Astrocyte of the spinal cord (primary cell): ENCODE measurements at regions not wholly inside any gene's neighbourhood (a gene's known extent, or its start where the extent isn't known, plus 50 kb on each side); places are given as distances from the start of the nearest gene placed in this dataset.

ENCODE experiments used
- DNase-seq: peaks from one replicate; pipeline ENCODE4 v3.0.0; 2011; ENCODE audit warnings: low read depth, low spot score
- H3K4me3 ChIP-seq: 2 replicates; pipeline ENCODE4 v1.5.1; 2011; ENCODE audit warnings: low read depth, mild to moderate bottlenecking, low read length, moderate library complexity
- CTCF ChIP-seq: IDR thresholded peaks from 2 replicates; pipeline ENCODE4 v1.5.1; 2012; ENCODE audit warnings: low read depth, mild to moderate bottlenecking, low read length, inconsistent platforms
- in situ Hi-C: cut with HindIII; loops from 2 replicates; pipeline ENCODE4 v1.10.0; 2017; ENCODE audit warnings: low sequenced_read_pairs

- DNase-seq: no peak
- in situ Hi-C loops: no loop called here
- TF ChIP-seq CTCF: no peak
- H3K4me3 ChIP-seq: no peak overlapping the region
Measured at GRCh38 chr15:69725275-69725674, 272.7 kb downstream of the RPLP1 start.

GRCh38 chr15:69725957-69726356, 273.3 kb downstream of the RPLP1 start:
- no peak for TF ChIP-seq CTCF
- in situ Hi-C loops: no loop called here
- no peak overlapping the region for H3K4me3 ChIP-seq
- no peak for DNase-seq

GRCh38 chr15:69727121-69727924, 274.7 kb downstream of the RPLP1 start:
- no peak for TF ChIP-seq CTCF
- in situ Hi-C loops: no loop called here
- no peak overlapping the region for H3K4me3 ChIP-seq
- no peak for DNase-seq

GRCh38 chr15:69729167-69729748, 276.6 kb downstream of the RPLP1 start:
- peak; percentile 79 for TF ChIP-seq CTCF
- H3K4me3 ChIP-seq: no peak overlapping the region
- in situ Hi-C loops: no loop called here
- no peak for DNase-seq

- H3K4me3 ChIP-seq: no peak overlapping the region
- in situ Hi-C loops: no loop called here
- no peak for DNase-seq
- no peak for TF ChIP-seq CTCF
Measured at GRCh38 chr15:69730281-69731080, 277.9 kb downstream of the RPLP1 start.

- DNase-seq: no peak
- no peak overlapping the region for H3K4me3 ChIP-seq
- no peak for TF ChIP-seq CTCF
- in situ Hi-C loops: no loop called here
Measured at GRCh38 chr15:69731081-69731330, 278.4 kb downstream of the RPLP1 start.
